Neuronal stem cell (in vitro differentiated cells): ENCODE measurements at regions not wholly inside any gene's neighbourhood (a gene's known extent, or its start where the extent isn't known, plus 50 kb on each side); places are given as distances from the start of the nearest gene placed in this dataset.

Source experiments
- DNase-seq: peaks from one replicate; pipeline ENCODE4 v3.0.0-alpha.2; 2013; ENCODE audit warnings: low spot score
- H2AFZ ChIP-seq: one replicate; pipeline ENCODE4 v1.6.1; 2013; ENCODE audit warnings: mild to moderate bottlenecking, low read length, inconsistent platforms
- H2AK5ac ChIP-seq: 2 replicates; pipeline ENCODE4 v1.6.1; 2013; ENCODE audit warnings: low read depth, mild to moderate bottlenecking, inconsistent platforms, low read length, moderate library complexity, mixed read lengths
- H2BK120ac ChIP-seq: 2 replicates; pipeline ENCODE4 v1.6.1; 2013; ENCODE audit warnings: low read depth, mild to moderate bottlenecking, inconsistent platforms, low read length, moderate library complexity, mixed read lengths
- H2BK12ac ChIP-seq: one replicate; pipeline ENCODE4 v1.6.1; 2013; ENCODE audit warnings: low read length, inconsistent platforms
- H2BK15ac ChIP-seq: 2 replicates; pipeline ENCODE4 v1.6.1; 2013; ENCODE audit warnings: mild to moderate bottlenecking, low read length, inconsistent platforms, mixed read lengths
- H2BK5ac ChIP-seq: one replicate; pipeline ENCODE4 v1.6.1; 2013; ENCODE audit warnings: inconsistent platforms, mild to moderate bottlenecking, low read length, moderate library complexity
- H3K14ac ChIP-seq: one replicate; pipeline ENCODE4 v1.6.1; 2013; ENCODE audit warnings: low read length, inconsistent platforms
- H3K18ac ChIP-seq: 2 replicates; pipeline ENCODE4 v1.6.1; 2013; ENCODE audit warnings: low read length, inconsistent platforms
- H3K23ac ChIP-seq: 2 replicates; pipeline ENCODE4 v1.6.1; 2013; ENCODE audit warnings: low read depth, mild to moderate bottlenecking, mixed read lengths, low read length, inconsistent platforms; ENCODE audit not compliant: poor library complexity
- H3K27ac ChIP-seq: replicated peaks from 3 replicates; pipeline ENCODE4 v1.5.1; 2013; ENCODE audit warnings: low read length, inconsistent platforms
- H3K27me3 ChIP-seq, 3 experiments: 2 replicates each; pipeline ENCODE4 v1.6.1; 2013; ENCODE audit warnings: low read length in 3 of 3, mild to moderate bottlenecking in 2 of 3, inconsistent platforms in 1 of 3, low read depth in 1 of 3, mixed read lengths in 1 of 3, moderate library complexity in 1 of 3; ENCODE audit not compliant: control insufficient read depth in 3 of 3, insufficient read depth in 3 of 3
- H3K36me3 ChIP-seq, 2 donors: replicated peaks in 1 of 2; 2 replicates each; pipeline ENCODE4 v1.6.1; 2013; ENCODE audit warnings: low read length in 2 of 2; ENCODE audit not compliant: control insufficient read depth in 2 of 2, insufficient read depth in 2 of 2
- H3K4ac ChIP-seq: 2 replicates; pipeline ENCODE4 v1.6.1; 2013; ENCODE audit warnings: inconsistent platforms, mild to moderate bottlenecking, low read length, moderate library complexity
- H3K4me1 ChIP-seq, 2 donors: 1 replicate in 1 of 2; 2 replicates in 1 of 2; pipeline ENCODE4 v1.6.1; 2013; ENCODE audit warnings: low read length in 2 of 2, low read depth in 1 of 2; ENCODE audit not compliant: control insufficient read depth in 2 of 2, insufficient read depth in 1 of 2
- H3K4me2 ChIP-seq: one replicate; pipeline ENCODE4 v1.6.1; 2013; ENCODE audit warnings: mild to moderate bottlenecking, low read length, inconsistent platforms; ENCODE audit not compliant: insufficient read depth, poor library complexity, severe bottlenecking
- H3K4me3 ChIP-seq, 2 donors: 2 replicates each; pipeline ENCODE4 v1.5.1; 2013; ENCODE audit warnings: low read length in 2 of 2, mild to moderate bottlenecking in 2 of 2, inconsistent platforms in 1 of 2, moderate library complexity in 1 of 2
- H3K79me1 ChIP-seq: one replicate; pipeline ENCODE4 v1.6.1; 2013; ENCODE audit warnings: low read depth, mild to moderate bottlenecking, inconsistent platforms, low read length, moderate library complexity
- H3K9ac ChIP-seq: one replicate; pipeline ENCODE4 v1.6.1; 2013; ENCODE audit warnings: mild to moderate bottlenecking, low read depth, low read length, inconsistent platforms; ENCODE audit not compliant: poor library complexity
- H3K9me3 ChIP-seq, 2 donors: replicated peaks in 1 of 2; 2 replicates each; pipeline versions ENCODE3 to v1.6.1; 2013; ENCODE audit warnings: low read length in 2 of 2, mild to moderate bottlenecking in 2 of 2, inconsistent platforms in 1 of 2, low read depth in 1 of 2, mixed read lengths in 1 of 2, moderate library complexity in 1 of 2; ENCODE audit not compliant: control insufficient read depth in 2 of 2, insufficient read depth in 1 of 2
- H4K8ac ChIP-seq: one replicate; pipeline ENCODE4 v1.6.1; 2013; ENCODE audit warnings: low read depth, mild to moderate bottlenecking, inconsistent platforms, low read length, moderate library complexity
- H4K91ac ChIP-seq: one replicate; pipeline ENCODE4 v1.6.1; 2013; ENCODE audit warnings: low read length, low read depth, mild to moderate bottlenecking, inconsistent platforms; ENCODE audit not compliant: poor library complexity
- WGBS, 2 donors: extraction: QIAGEN DNeasy Blood & Tissue Kit; methylation state at CpG; one replicate each; pipeline ENCODE4 v1.1.7; 2013; ENCODE audit warnings: missing lambda C conversion rate in 2 of 2, mixed read lengths in 1 of 2; ENCODE audit not compliant: insufficient read length in 2 of 2, insufficient replicate concordance in 1 of 2; ENCODE audit errors: extremely low coverage in 2 of 2; 5-methylcytosine and 5-hydroxymethylcytosine counted together

GRCh38 chr11:92644595-92645445 lies 324.6 kb upstream of the MTNR1B start:
- no peak overlapping the region for H3K4ac ChIP-seq
- H3K36me3 ChIP-seq = peaks cover 0 to 41% of the 10 kb centered on the region in 2 donors
- no peak overlapping the region for H3K4me2 ChIP-seq
- H3K9ac ChIP-seq = no peak overlapping the region
- no peak for DNase-seq
- no peak overlapping the region for H2BK120ac ChIP-seq
- H2AFZ ChIP-seq = no peak overlapping the region
- H3K23ac ChIP-seq = no peak overlapping the region
- no peak overlapping the region for H2AK5ac ChIP-seq
- no peak overlapping the region for H2BK15ac ChIP-seq
- no peak overlapping the region for H3K14ac ChIP-seq
- H3K4me1 ChIP-seq = no peaks in the 10 kb centered on the region
- no peak overlapping the region for H3K27ac ChIP-seq
- H2BK5ac ChIP-seq = no peak overlapping the region
- no peaks in the 10 kb centered on the region for H3K9me3 ChIP-seq
- H3K4me3 ChIP-seq = no peak overlapping the region
- WGBS, 2 donors = no CpG with 5 or more reads among the region's 10 CpGs
- H4K91ac ChIP-seq = no peak overlapping the region
- no peak overlapping the region for H4K8ac ChIP-seq
- H3K79me1 ChIP-seq = no peaks in the 10 kb centered on the region
- no peak overlapping the region for H3K18ac ChIP-seq
- no peak overlapping the region for H2BK12ac ChIP-seq
- H3K27me3 ChIP-seq = no peaks in the 10 kb centered on the region

DNA sequence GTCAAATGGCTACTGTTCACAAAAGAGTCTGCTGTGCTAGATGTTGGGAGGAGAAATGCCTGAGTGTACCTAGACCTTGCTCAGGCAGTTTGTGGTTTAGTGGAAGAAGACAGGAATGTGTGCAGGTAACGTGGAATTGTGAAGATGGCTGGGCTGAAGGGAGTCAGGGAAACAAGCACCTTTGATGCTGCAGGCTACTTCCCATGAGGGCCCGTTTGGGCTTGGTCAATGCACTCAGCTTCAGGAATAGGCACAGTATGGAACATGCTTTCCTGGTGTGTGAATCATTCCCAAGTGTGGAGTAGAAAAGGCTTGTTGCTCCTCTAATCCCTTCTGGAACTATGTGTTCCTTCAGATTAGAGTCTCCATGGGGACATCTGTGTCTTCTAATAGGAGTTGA lies 318.3 kb upstream of the MTNR1B start:
- H3K4me2 ChIP-seq = no peak overlapping the region
- no peaks in the 10 kb centered on the region for H3K27me3 ChIP-seq
- DNase-seq = no peak
- H3K79me1 ChIP-seq = no peaks in the 10 kb centered on the region
- H3K9ac ChIP-seq = no peak overlapping the region
- no peaks in the 10 kb centered on the region for H3K4me1 ChIP-seq
- no peak overlapping the region for H2BK12ac ChIP-seq
- H3K23ac ChIP-seq = no peak overlapping the region
- no CpG with 5 or more reads among the region's 2 CpGs for WGBS, 2 donors
- H3K9me3 ChIP-seq = no peaks in the 10 kb centered on the region
- no peak overlapping the region for H3K4me3 ChIP-seq
- no peak overlapping the region for H4K91ac ChIP-seq
- no peak overlapping the region for H2BK120ac ChIP-seq
- H2BK5ac ChIP-seq = no peak overlapping the region
- no peak overlapping the region for H3K27ac ChIP-seq
- no peak overlapping the region for H2BK15ac ChIP-seq
- H3K36me3 ChIP-seq = peaks cover 0 to 40% of the 10 kb centered on the region in 2 donors
- no peak overlapping the region for H2AFZ ChIP-seq
- H3K14ac ChIP-seq = no peak overlapping the region
- H4K8ac ChIP-seq = no peak overlapping the region
- no peak overlapping the region for H3K18ac ChIP-seq
- no peak overlapping the region for H2AK5ac ChIP-seq
- no peak overlapping the region for H3K4ac ChIP-seq

DNA sequence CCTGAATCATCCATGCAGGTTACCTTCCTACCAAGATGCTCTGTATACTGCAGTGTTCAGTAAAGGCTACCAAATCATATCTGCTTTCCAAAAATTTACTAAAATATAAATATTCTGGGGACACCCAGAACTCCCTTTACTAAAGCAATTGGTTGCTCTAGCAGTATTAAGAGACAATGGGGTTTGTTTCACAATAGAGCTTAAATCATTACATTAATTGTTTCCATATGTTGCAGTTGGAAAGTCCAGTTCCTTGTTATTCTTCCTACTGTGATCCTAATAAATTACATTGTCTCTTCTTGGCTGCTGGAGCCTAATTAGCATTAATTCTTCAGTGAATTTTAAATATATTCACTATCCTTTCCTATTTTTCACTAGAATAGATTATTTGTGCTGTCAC lies 316.0 kb upstream of the MTNR1B start:
- Histone ChIP-seq H3K4me1 (no peaks in the 10 kb centered on the region), H3K36me3 (peaks cover 0 to 34% of the 10 kb centered on the region in 2 donors), H3K23ac (no peak overlapping the region), H2BK12ac (no peak overlapping the region), H3K27ac (no peak overlapping the region), H4K8ac (no peak overlapping the region), H2BK120ac (no peak overlapping the region), H2AK5ac (no peak overlapping the region), H3K9me3 (no peaks in the 10 kb centered on the region), H2AFZ (no peak overlapping the region), H2BK5ac (no peak overlapping the region), H3K14ac (no peak overlapping the region), H3K9ac (no peak overlapping the region), H3K4ac (no peak overlapping the region), H3K4me3 (no peak overlapping the region), H3K4me2 (no peak overlapping the region), H3K18ac (no peak overlapping the region), H3K27me3 (no peaks in the 10 kb centered on the region), H4K91ac (no peak overlapping the region), H2BK15ac (no peak overlapping the region), H3K79me1 (no peaks in the 10 kb centered on the region)
- no peak for DNase-seq

DNA sequence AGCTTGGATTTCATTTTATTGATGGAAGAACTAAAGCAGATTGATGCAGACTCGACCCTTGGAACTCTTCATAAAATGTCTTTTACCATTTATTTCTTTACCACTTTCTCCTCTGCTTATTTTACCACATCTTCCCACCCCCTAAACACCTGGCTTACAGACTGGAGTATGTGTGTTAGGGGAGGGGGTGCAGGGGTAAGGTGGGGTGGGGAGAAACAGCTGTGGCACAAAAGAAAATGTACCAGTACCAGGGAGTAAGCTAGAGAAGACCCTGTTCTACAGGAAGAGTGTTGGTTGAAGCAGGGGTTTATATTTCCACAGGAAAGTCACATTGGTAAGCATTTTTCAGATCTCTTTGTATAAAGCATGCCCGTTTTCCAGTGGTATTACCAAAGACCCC lies 312.7 kb upstream of the MTNR1B start:
- Histone ChIP-seq H2BK12ac (no peak overlapping the region), H2BK5ac (no peak overlapping the region), H4K8ac (no peak overlapping the region), H2BK15ac (no peak overlapping the region), H3K4me3 (no peak overlapping the region), H2AK5ac (no peak overlapping the region), H4K91ac (no peak overlapping the region), H3K18ac (no peak overlapping the region), H3K9ac (no peak overlapping the region), H2AFZ (no peak overlapping the region), H3K36me3 (peaks cover 0 to 14% of the 10 kb centered on the region in 2 donors), H3K9me3 (peaks cover 0 to 3% of the 10 kb centered on the region in 2 donors), H3K27ac (no peak overlapping the region), H3K4me2 (no peak overlapping the region), H2BK120ac (no peak overlapping the region), H3K79me1 (no peaks in the 10 kb centered on the region), H3K4ac (no peak overlapping the region), H3K4me1 (no peaks in the 10 kb centered on the region), H3K23ac (no peak overlapping the region), H3K27me3 (no peaks in the 10 kb centered on the region), H3K14ac (no peak overlapping the region)
- no peak for DNase-seq
- WGBS, 2 donors = no CpG with 5 or more reads among the region's 2 CpGs
